ENCODE measurements at regions not wholly inside any gene's neighbourhood (a gene's known extent, or its start where the extent isn't known, plus 50 kb on each side); places are given as distances from the start of the nearest gene placed in this dataset.

DNA sequence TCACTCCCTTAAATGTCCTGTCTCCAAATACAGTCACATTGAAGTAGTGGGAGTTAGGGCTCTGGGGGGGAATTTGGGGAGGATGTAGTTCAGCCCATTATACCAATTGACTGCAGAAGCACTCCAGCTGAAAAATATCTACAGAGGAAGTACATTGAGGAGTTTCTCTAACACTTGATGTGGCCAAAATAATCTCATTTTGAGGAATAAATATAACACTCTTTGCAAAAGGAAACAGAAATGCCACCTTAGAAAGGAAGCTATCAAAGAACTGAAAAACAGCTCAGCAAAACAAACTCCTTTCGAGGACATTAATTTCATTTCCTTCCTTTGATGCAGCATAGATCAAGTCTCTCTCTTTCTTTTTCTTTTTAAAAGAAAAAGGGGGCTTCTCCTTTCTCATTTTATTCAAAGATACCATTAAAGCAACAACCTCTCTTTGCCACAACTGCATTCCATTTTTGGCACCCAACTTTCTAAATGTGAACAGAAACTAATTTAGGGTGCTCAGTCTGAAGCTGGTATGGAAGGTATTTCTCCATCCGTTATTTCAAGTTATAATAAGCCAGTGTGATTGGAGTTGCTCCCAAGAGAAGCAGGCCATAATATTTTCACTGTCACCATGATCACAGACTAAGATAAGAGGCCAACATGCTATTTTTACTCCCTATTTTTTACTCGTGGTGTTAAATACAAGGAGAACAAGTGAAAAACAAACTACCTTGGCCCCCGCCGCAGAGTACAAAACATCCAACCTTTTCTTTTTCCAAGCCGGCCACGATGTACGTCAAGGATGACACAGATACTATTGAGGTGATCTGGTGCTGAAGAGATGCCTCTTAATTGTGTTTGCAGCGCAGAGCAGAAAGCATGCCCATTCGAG lies 230.4 kb upstream of the GATB start:
- no peak for DNase-seq (ENCODE audit: low read depth in 2 of 2, low spot score in 1 of 2)

DNA sequence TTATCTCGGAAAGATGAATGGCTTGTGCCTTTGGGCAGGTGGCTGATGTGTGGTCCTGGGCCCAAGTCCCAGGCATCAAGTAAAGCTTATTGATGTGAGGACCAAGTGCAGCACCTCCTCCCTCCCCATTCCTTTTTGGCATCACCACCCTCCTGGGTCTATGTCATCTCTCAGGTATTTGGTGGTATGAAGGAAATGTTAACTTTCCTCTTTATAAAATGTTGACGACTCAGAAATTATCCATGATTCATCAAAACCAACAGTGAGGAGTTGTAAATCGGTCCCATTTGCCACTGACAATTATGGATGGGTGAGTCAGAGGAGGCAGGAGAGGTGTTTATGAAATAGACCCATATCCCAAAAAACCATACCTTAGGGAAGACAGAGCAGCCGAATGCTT lies 229.4 kb upstream of the GATB start:
- DNase-seq (ENCODE audit: low read depth in 2 of 2, low spot score in 1 of 2): no peak

DNA sequence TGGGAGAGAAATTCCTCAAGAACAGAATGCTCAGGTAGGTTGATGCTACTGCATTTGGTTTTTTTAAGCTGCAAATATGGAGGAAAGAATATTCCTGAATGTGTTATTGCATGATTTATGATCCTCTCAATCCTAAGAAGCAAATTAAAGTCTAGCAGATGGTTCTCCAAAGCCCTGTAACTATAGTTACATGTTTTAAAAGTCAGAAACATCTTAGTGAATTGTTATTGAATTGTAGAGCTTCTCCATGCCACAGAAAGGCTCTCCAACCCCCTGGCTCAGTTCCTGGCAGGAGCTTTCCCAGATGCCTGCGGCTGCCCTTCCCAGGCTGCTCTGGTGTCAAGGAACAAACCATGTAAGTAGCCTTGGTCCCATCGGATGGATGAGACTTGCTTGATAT lies 227.8 kb upstream of the GATB start:
- DNase-seq (ENCODE audit: low read depth in 2 of 2, low spot score in 1 of 2): no peak

DNA sequence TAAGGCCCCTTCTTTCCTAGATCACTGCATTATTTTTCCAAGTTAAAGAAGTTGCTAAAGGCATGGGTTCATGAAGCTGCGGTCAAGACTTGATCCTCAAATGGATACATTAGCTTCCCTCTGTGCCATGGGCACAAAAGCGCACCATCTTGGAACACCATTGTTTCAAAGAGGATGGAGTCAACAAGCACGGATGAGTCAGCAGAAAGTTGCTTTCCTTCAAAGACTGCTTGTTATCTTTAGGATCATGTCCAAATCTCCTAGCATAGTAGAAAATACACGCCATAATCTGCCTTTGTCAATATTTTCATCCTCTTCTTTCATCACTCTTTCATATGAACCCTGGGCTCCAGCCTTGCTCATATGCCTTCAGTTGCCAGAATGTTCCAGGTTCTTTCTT lies 226.8 kb upstream of the GATB start:
- DNase-seq (ENCODE audit: low read depth in 2 of 2, low spot score in 1 of 2): no peak

DNA sequence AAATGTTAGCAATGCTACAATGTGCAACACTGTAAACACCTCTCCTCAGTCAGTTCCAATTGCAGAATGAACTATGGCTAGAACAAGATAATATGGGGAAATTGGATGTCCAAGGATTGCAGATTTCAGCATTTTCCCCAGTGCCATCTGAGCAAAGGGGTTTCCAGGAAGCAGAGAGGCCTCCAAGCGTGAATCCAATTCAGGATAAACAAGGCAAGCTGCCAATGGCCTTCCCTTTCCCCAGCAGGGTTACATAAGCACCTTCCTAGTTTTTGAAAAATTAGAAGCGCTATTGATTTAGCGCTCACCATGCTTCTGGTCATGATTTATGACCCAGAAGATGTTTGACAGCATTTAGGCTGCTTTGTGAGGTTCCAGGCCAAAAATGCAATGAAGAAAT lies 223.0 kb upstream of the GATB start:
- no peak for DNase-seq (ENCODE audit: low read depth in 2 of 2, low spot score in 1 of 2)

DNA sequence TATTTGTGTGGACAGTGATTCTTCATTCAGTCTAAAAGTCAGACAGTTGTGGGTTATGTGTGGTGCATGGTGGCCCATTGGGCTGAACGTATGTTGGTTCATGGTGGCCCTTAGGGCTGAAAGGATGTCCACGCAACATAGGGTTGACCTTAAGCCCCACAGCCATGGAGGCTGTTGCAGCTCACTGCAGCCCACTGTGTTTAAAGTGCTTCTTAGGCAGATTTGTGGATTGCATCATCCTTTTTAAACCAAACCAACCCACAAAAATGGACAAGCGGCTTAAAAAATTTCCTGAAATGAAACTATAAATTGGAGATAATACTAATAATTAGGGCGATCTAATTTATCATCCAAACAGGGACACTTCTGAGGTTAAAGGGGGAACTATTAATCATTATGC lies 219.0 kb upstream of the GATB start:
- DNase-seq (ENCODE audit: low read depth in 2 of 2, low spot score in 1 of 2): no peak

DNA sequence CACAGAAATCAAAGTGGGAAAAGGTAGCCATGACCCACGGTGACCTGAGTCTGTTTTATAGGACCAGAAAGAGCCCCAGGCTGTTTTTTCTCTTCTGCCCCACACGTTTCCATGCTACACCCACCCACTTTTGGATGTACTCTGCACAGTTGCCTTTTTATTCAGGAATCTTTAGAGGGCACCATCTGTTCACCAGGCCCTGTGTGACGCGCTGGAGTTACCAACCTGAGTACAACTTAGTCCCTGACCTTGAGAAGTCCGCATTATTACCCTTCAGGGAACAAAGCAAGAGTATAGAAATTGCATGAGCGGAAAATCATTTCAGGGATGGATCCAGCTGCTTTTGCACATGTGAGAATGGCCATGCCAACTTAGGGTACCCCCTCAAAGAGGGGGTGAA lies 207.8 kb upstream of the GATB start:
- DNase-seq (ENCODE audit: low read depth in 2 of 2, low spot score in 1 of 2): no peak

DNA sequence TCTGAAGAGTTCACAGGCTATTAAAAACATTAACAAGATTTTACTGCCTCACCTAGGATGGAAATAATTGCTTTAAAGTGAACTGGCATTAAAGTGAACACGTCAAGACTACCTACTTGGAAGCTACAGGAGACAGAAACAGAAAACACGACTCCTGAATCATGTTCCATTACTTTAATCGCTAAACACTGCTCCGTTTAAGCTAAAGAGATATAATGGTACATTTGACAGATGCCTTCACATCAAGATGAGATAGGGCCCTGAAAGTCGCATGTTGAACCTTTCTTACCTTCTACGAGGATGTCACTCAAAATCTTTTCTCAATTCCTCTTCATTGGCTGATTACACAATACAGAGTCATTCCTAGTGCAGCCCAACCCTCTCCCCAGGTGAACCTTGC lies 206.3 kb upstream of the GATB start:
- no peak for DNase-seq (ENCODE audit: low read depth in 2 of 2, low spot score in 1 of 2)

DNA sequence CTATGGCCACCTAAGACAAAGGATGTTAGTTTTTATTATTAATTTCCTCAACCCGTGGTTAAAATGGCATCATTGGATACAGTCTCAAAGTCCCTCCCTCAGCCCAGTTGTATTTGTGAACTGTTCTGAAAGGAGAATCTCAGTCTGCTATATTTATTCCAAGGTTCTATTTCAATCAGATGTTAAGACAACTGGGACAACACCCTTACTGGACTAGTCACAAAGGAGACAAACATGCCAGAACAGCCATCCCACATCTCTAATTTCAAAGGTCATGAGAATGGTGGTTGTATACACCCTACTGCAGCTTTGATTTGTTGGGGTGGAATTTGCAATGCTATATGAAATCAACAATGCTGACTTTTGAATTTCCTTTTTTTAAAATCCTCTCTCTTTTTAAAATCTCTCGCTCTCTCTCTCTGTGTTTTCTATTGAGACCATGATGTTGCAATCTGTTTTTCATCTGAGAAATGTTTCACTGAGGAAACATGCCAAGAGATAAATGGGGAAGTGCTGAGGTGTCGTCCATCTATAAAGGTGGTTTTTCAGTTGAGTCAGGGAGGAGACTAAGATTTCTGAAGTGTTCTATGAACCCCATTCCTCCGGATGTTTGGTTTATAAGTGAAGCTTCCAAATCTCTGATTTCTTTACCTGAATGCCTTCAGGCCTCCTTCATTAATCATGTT lies 201.5 kb upstream of the GATB start:
- DNase-seq (ENCODE audit: low read depth in 2 of 2, low spot score in 1 of 2): no peak

DNA sequence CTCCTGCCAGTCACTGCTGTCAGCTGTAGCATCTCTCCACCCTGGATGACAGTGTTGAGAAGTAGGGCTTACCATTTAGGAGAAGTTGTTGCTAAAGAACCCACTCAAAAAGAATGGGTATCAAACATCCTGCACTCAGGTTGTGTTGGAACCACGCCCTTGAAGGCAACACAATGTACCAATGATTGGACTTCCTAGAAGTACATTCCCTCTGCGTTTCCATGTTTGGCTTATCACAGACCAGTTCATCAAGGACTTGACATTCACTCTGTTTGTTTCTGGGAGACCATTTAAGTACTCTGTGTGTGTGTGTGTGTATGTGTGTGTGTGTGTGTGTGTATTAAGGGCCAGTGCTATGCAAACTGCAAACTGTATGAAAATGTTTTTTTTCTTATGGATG lies 200.6 kb upstream of the GATB start:
- no peak for DNase-seq (ENCODE audit: low read depth in 2 of 2, low spot score in 1 of 2)

DNA sequence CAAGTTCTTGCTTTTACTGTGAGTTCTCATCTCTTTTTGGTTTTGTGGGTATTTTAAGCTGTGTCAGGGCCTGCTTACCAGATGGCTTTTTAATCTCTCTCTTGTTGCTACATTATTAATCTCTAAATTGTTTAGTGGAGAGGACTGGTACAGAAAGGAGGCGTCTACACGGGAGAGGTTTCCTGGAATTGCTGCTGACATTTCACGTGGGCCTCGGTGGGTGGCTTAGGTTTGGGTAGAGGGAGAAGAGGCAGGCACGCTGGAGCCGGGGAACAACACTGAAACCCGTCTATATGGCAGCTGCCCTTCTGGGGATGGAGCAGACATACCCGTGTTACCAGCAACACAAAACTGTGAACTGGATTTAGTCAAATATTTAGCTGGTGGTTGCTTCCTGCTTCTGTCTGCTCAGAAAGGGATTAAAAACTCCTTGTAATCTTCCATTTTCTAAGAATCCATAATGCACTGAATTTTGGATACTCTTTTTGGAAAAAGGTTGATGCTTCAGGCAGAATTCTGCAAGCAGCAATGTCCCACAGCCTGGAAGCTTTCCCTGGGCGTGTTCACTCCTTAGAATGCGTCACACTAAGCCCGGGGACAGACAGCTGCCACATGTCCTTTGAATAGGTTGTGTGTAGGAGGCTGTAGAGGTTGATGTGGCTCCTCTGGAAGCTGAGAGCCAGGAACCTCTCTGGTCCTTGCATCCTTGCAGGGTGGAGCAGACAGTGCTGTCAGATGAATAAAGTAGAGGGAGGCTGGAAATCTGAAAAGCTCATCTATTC lies 199.8 kb upstream of the GATB start:
- DNase-seq (ENCODE audit: low read depth in 2 of 2, low spot score in 1 of 2): no peak

DNA sequence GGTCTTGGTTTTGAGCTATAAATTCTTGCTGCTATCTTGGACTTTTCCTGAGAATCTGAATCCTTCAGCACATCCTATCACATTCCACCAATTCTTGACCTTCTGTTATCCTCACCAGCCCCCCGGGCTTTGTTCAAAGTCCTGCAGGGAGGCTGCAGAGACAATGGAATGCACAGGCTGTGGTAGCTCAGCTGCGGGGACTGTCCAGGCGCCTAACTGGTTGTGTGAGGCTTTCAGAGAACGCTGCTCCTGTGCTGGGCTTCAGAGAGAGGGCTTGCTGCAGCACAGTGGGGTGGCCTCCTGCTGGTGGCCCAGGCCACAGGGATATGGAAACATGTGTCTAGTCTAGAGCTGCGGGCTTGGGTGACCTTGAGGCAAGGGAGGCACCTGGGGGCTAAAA lies 196.3 kb upstream of the GATB start:
- DNase-seq (ENCODE audit: low read depth in 2 of 2, low spot score in 1 of 2): no peak

DNA sequence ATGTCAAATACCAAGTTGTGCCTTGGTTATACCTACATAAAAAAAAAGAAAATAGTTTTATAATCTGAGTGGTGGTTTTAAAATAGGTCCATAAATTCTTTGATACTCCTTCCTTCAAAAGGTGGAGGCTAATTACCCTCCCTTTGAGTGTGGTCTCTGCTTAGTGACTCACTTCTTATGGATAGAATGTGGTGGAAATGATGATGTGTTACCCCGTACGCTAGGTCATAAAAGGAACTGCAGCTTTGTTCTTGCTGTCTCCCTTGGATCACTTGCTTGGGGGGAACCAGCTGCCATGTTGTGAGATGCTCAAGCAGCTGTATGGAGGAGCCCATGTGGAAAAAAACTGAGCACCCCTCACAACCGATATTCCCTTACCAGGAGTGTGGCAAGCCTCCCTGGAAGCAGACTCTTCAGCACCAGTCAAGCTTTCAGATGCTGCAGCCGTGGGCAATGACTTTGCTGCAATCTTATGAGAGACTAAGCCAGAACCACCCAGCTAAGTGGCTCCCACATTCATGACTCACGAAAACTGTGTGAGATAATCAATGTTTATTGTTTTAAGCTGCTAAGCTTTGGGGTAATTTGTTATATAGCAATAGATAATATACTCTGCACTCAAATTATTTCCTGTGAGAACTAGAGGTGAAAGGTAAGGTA lies 195.0 kb upstream of the GATB start:
- no peak for DNase-seq (ENCODE audit: low read depth in 2 of 2, low spot score in 1 of 2)

DNA sequence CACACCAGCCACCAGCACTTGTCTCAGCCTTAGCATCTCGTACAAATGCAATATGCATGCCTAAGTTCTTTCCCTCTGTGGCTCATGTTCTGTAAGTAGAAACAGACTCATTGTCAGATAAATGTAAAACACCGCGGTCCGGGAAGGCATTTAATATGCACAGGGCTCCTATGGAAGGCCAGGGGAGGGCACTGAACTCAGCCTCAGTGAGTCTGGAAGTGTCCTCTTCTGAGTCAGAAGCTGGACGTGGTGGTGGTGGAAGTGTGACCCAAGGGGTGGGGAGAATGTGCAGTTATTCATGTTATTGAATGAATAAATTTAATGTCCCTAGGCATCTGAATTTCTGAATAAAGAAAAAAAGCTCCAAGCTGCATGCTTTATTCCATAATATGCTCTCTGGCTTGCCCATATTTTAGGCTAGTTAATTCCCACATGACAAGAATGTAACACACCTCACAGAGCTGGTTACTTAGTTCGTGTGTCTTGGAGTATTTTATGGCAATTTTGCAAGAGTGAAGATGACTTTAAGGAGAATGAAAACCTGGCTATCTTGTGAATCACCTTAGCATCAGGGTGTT lies 193.1 kb upstream of the GATB start:
- no peak for DNase-seq (ENCODE audit: low read depth in 2 of 2, low spot score in 1 of 2)

DNA sequence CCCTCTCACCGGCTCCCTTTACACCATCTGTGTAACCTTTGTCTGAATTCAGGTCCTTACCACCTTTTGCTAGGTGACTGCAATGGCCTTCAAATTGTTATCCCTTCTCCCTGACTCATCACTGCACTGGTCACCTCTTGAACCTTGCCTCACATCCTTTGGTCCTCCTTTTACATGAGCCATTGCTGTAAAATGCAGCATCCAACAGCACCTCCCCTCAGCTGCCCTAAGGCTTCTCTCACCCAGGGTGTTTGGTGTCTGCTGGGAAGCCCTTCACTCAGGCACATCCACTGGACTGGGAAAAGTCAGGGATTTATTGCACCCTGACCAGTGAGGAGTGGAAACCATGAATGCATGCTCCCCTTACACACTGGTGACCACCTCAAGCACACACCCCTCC lies 192.5 kb upstream of the GATB start:
- DNase-seq (ENCODE audit: low read depth in 2 of 2, low spot score in 1 of 2): no peak

DNA sequence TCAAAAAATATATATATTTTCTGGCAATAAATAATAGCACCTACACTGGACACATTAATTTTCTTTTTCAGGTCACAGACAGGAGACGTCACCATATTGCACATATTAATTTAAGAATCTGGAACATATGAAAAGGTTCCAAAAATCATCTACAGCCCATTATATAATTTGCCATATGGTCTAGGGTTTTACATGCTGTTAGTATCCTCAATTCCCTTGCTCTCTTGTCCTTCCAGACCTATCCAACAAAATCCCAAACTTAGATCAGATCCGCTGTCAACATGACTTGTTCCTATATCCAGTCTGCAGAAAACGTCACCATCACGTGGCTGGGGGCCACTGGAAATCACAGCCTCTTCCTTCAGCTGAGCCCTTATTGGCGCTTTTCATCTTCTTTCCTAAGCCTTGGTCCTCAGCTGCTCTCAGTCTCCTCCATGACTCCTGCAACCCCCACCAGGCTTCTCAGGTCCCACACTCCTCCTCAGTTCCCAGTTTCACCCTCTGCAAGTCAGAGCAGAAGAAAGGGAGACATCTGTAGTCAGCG lies 192.0 kb upstream of the GATB start:
- no peak for DNase-seq (ENCODE audit: low read depth in 2 of 2, low spot score in 1 of 2)

DNA sequence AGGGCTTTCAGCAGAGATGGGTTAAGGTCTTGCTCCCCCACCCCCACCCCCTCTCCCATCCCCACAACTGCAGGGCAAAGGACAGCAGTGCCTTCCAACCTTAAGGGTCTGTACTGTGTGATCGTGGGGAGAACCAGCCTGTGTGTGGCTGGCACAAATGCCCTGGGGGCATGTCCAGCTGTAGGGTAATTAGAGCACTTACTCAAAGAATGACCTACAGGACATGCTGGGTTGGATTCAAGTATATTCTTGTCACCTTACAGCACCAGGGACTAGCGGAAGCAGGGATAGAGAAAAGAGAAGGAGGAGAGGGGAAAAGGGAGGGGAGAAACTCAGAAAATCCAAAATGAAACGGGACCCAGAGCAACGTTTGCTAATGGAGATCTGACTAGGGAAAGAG lies 191.3 kb upstream of the GATB start:
- no peak for DNase-seq (ENCODE audit: low read depth in 2 of 2, low spot score in 1 of 2)

DNA sequence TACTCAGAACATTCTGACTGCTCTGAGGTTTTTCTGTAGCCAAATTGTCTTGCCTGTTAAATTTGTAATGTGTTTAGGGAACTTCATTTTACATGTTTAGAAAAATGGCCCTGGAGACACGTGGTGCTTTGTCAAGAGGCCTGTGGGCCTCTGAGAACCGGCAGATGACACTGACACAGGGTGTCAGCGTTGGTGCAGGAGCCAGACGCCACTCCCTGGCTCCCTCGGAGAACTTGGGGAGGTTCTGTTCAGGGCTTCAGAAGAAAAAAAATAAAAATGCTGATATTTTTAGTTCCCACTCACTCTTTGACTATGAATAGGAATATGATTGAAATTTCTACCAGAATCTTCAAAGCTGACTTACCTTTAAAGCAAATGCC lies 190.9 kb upstream of the GATB start:
- no peak for DNase-seq (ENCODE audit: low read depth in 2 of 2, low spot score in 1 of 2)

DNA sequence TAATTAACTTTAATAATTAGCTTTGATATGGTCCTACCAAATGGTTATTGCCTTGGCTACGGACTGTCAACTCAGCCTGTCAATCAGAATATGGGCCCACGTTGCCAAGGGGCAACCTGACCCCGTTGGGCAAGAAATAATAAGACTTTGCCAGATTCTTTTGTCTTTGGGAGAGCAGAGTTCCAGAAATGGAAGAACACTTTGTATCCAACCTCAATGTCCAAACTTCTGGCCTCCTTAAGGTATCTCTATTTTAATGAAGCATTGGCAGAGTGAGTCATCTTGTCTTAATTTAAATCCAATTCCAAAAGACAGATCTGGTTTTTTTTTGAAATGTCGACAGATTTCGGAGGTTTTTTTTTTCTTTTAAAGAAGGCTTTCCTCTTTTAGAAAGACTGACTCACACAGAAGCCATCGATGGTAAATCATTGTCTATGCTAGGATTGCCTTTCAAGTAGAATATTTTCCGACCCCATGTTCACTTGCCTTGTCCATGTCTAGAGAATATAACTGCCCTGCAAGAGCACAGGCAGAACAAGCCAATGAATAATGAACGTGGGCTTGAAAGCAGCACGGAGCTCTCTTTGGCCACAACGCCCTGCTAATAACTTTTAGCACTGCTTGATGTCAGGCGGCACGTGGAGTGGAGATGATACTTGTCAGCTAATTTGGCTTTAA lies 190.3 kb upstream of the GATB start:
- no peak for DNase-seq (ENCODE audit: low read depth in 2 of 2, low spot score in 1 of 2)

DNA sequence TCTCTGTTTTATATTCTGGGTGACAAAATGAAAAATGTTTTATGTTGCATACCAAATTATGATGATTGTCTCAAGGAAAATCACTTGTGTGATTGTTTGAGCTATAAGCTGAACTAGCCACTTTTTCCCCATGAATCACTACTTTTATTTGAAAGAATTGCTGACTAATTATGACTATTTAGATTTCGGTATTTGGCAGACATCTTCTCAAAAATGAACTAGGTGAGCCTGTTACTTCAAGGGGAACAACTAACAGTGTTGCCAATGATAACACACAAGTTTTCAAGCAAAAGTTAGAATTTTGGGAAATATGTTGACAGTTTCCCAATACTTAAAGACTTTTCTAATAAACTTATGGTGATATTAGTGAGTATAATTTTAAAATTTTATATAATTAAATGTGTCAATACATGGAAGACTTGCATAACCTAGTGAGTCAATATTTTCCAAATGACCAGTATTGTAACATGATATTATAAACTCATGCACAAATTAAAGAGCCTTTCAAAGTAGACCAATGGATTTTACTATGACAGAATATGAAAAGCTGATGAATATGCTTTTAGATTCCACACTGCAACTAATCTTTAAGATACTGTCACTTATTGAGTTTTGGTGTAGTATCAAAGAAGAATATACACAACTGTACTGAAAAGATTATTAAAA lies 187.7 kb upstream of the GATB start:
- no peak for DNase-seq (ENCODE audit: low read depth in 2 of 2, low spot score in 1 of 2)

Measured in stimulated activated CD8-positive, alpha-beta memory T cell treated with anti-CD3 and anti-CD28 coated beads, Interleukin-4, amount 100 ng/mL, for 4 hours (primary cell).